ENCODE measurements at regions not wholly inside any gene's neighbourhood (a gene's known extent, or its start where the extent isn't known, plus 50 kb on each side); places are given as distances from the start of the nearest gene placed in this dataset.

- H3K36me3 Mint-ChIP-seq (ENCODE audit: low read depth), result no peaks in the 10 kb centered on the region
- intact Hi-C loops (cut with micrococcal nuclease), result no loop called here
- no peak overlapping the region for H3K27ac Mint-ChIP-seq
- H3K4me1 Mint-ChIP-seq (ENCODE audit: low read depth), result no peaks in the 10 kb centered on the region
- H3K27me3 Mint-ChIP-seq, result no peaks in the 10 kb centered on the region
- no peak overlapping the region for H3K4me3 Mint-ChIP-seq
- peaks cover 16% of the 10 kb centered on the region for H3K9me3 Mint-ChIP-seq
Observed at GRCh38 chr10:65491799-65492198, 1434.0 kb upstream of the LRRTM3 start.

DNA sequence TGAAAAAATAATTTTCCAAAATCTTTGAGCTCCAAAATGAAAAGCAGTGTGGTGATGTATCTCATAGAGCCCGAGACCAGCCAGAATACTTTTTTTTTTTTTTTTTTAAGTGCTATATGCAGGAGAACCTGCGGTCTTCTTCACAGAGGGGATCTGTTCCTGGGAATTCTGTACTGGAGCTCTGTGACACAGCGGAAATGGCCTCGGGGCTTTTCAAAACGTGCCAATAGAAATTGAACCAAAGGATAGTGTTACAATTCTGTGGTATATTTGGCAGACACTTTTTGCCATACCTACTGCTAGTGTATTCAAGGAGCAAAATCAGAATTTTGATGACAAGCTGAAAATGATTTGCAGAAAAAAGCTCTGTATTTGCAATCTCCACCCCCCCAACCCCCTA, 1429.3 kb upstream of the LRRTM3 start:
- peaks cover 8% of the 10 kb centered on the region for H3K9me3 Mint-ChIP-seq
- H3K4me3 Mint-ChIP-seq, result no peak overlapping the region
- H3K4me1 Mint-ChIP-seq (ENCODE audit: low read depth), result no peaks in the 10 kb centered on the region
- intact Hi-C loops (cut with micrococcal nuclease), result no loop called here
- H3K36me3 Mint-ChIP-seq (ENCODE audit: low read depth), result no peaks in the 10 kb centered on the region
- H3K27ac Mint-ChIP-seq, result no peak overlapping the region
- H3K27me3 Mint-ChIP-seq, result no peaks in the 10 kb centered on the region

GRCh38 chr10:65497837-65498236, 1428.0 kb upstream of the LRRTM3 start:
- H3K9me3 Mint-ChIP-seq, result peaks cover 8% of the 10 kb centered on the region
- no peaks in the 10 kb centered on the region for H3K36me3 Mint-ChIP-seq (ENCODE audit: low read depth)
- intact Hi-C loops (cut with micrococcal nuclease), result no loop called here
- no peaks in the 10 kb centered on the region for H3K4me1 Mint-ChIP-seq (ENCODE audit: low read depth)
- H3K27me3 Mint-ChIP-seq, result no peaks in the 10 kb centered on the region
- no peak overlapping the region for H3K27ac Mint-ChIP-seq
- H3K4me3 Mint-ChIP-seq, result no peak overlapping the region

DNA sequence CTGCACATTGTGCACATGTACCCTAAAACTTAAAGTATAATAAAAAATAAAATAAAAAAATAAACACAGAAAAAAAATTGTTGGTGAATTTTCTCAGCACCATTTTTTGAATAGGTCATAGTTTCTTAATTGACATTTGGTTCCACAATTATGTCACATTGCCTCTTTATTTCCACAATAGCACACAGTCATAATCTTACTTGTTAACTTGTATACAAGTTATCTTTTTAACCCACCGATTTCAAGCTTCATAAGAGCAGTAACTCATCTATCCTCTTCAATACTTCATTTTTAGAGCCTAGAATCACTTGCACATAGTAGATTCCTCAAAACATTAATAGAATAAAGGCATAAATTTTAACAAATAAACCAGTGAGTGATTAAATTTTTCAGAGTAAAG, 1425.1 kb upstream of the LRRTM3 start:
- Mint-ChIP-seq H3K4me3 (no peak overlapping the region), H3K4me1 (ENCODE audit: low read depth) (no peaks in the 10 kb centered on the region), H3K9me3 (peaks cover 24% of the 10 kb centered on the region), H3K36me3 (ENCODE audit: low read depth) (no peaks in the 10 kb centered on the region), H3K27ac (no peak overlapping the region), H3K27me3 (no peaks in the 10 kb centered on the region)
- intact Hi-C loops (cut with micrococcal nuclease), result no loop called here

DNA sequence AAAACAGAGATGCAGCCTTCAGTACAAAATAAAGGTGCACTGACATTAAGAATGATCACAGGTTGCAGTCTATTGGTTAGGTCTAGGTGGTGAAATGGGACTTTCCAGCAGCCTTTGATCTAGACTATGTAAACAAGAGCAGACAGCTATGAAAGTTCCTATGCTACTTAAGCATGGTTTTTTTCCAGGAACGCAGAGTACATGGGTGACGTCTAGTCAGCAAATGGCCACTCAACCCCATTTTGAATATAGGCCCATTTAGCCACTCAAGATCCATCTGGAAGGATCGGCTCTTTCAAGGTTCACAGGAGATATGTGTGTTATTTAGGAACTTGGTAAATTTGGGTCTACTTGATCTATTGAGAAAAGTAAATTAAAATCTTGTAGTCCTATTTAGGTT, 1424.6 kb upstream of the LRRTM3 start:
- no peak overlapping the region for H3K4me3 Mint-ChIP-seq
- intact Hi-C loops (cut with micrococcal nuclease), result no loop called here
- H3K4me1 Mint-ChIP-seq (ENCODE audit: low read depth), result no peaks in the 10 kb centered on the region
- H3K9me3 Mint-ChIP-seq, result peaks cover 29% of the 10 kb centered on the region
- H3K36me3 Mint-ChIP-seq (ENCODE audit: low read depth), result no peaks in the 10 kb centered on the region
- H3K27ac Mint-ChIP-seq, result no peak overlapping the region
- H3K27me3 Mint-ChIP-seq, result no peaks in the 10 kb centered on the region

- Mint-ChIP-seq H3K36me3 (ENCODE audit: low read depth) (no peaks in the 10 kb centered on the region), H3K27me3 (no peaks in the 10 kb centered on the region), H3K27ac (no peak overlapping the region), H3K9me3 (peaks cover 39% of the 10 kb centered on the region), H3K4me3 (no peak overlapping the region), H3K4me1 (ENCODE audit: low read depth) (no peaks in the 10 kb centered on the region)
- intact Hi-C loops (cut with micrococcal nuclease), result no loop called here
Observed at GRCh38 chr10:65518379-65518778, 1407.5 kb upstream of the LRRTM3 start.

DNA sequence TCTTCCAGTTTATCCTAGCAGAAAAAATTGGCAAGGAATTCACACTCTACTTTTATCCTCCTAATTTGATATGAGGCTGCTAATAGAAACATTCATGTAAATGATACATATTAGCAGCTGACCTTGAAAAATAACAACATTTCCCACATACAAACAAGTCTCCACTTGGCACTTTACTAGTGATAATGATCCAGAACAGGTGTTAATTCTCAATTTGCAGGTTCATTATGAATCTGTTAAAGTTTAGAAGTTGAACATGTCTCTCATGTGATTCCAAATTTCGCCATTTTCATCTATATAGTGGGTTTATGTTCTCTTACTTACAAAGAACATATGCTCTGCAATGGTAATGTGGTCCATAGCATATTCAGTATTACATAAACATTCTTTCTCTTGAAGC, 1396.8 kb upstream of the LRRTM3 start:
- intact Hi-C loops (cut with micrococcal nuclease), result no loop called here
- Mint-ChIP-seq H3K27ac (no peak overlapping the region), H3K27me3 (no peaks in the 10 kb centered on the region), H3K4me1 (ENCODE audit: low read depth) (no peaks in the 10 kb centered on the region), H3K9me3 (peaks cover 24% of the 10 kb centered on the region), H3K36me3 (ENCODE audit: low read depth) (no peaks in the 10 kb centered on the region), H3K4me3 (no peak overlapping the region)

- Mint-ChIP-seq H3K4me1 (ENCODE audit: low read depth) (no peaks in the 10 kb centered on the region), H3K27ac (no peak overlapping the region), H3K9me3 (peaks cover 15% of the 10 kb centered on the region), H3K36me3 (ENCODE audit: low read depth) (no peaks in the 10 kb centered on the region), H3K27me3 (no peaks in the 10 kb centered on the region), H3K4me3 (no peak overlapping the region)
- intact Hi-C loops (cut with micrococcal nuclease), result no loop called here
Observed at GRCh38 chr10:65531545-65531944, 1394.3 kb upstream of the LRRTM3 start.

DNA sequence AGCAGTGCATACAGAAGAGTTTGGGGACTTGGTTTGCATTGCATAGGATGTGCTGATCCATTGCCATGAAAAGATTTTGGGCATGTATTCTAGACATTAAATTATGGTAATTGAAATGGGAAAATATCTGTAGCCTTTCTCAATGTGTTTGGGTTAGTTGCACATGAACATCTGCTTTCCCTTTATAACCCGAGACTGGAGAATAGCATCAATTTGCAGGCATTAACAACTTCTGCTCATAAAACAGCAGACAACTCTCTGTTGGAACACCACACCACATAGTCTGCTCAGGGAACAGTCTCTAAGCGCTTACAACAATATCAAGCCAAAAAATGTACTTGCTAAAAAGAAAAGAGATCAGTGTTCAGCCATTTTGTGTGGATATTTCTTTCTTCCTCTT, 1391.1 kb upstream of the LRRTM3 start:
- H3K4me1 Mint-ChIP-seq (ENCODE audit: low read depth), result no peaks in the 10 kb centered on the region
- H3K4me3 Mint-ChIP-seq, result no peak overlapping the region
- intact Hi-C loops (cut with micrococcal nuclease), result no loop called here
- H3K27me3 Mint-ChIP-seq, result no peaks in the 10 kb centered on the region
- peaks cover 13% of the 10 kb centered on the region for H3K9me3 Mint-ChIP-seq
- H3K27ac Mint-ChIP-seq, result no peak overlapping the region
- no peaks in the 10 kb centered on the region for H3K36me3 Mint-ChIP-seq (ENCODE audit: low read depth)

GRCh38 chr10:65544756-65545155, 1381.1 kb upstream of the LRRTM3 start:
- H3K4me1 Mint-ChIP-seq (ENCODE audit: low read depth), result no peaks in the 10 kb centered on the region
- H3K27me3 Mint-ChIP-seq, result no peaks in the 10 kb centered on the region
- H3K9me3 Mint-ChIP-seq, result peaks cover 19% of the 10 kb centered on the region
- no peaks in the 10 kb centered on the region for H3K36me3 Mint-ChIP-seq (ENCODE audit: low read depth)
- H3K4me3 Mint-ChIP-seq, result no peak overlapping the region
- intact Hi-C loops (cut with micrococcal nuclease), result no loop called here
- H3K27ac Mint-ChIP-seq, result no peak overlapping the region

DNA sequence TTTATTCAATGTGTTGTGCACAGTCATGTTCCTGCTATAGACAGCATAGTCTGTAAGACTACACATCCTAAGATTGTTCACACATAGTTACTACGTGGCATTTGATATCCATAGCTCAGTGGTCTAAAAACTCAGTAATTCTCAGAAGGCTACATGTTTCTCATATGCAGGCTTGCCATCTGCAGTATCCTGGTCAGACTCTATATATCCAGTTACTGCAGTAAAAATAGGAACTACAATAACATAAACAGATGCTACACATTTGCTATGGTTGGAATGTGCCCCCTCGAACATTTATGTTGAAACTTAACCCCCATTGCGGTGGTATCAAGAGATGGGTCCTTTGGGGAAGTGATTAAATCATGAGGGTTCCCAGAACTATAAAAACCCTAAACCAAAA, 1377.8 kb upstream of the LRRTM3 start:
- intact Hi-C loops (cut with micrococcal nuclease), result no loop called here
- no peak overlapping the region for H3K4me3 Mint-ChIP-seq
- H3K4me1 Mint-ChIP-seq (ENCODE audit: low read depth), result no peaks in the 10 kb centered on the region
- no peak overlapping the region for H3K27ac Mint-ChIP-seq
- no peaks in the 10 kb centered on the region for H3K27me3 Mint-ChIP-seq
- H3K36me3 Mint-ChIP-seq (ENCODE audit: low read depth), result no peaks in the 10 kb centered on the region
- H3K9me3 Mint-ChIP-seq, result peaks cover 14% of the 10 kb centered on the region

DNA sequence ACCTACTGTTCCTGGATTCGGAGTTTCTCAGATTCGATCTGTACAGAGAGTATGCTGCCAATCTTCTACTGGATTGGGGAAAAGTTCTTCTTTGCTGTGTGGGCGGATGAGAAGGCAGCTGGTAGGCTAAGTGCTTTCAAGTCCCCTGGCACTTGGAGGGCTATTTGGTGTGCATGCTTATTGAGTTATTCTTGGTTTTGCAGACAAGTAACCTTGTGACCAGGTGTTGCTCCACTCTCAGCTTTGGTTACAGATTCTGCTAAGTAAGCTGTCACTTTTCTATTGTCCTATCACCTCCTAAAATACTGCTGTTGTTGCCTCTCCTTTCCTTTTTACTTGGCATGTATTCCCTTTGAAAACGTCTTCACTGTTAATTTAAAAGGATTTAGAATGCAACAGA, 1375.1 kb upstream of the LRRTM3 start:
- Mint-ChIP-seq H3K4me1 (ENCODE audit: low read depth) (no peaks in the 10 kb centered on the region), H3K9me3 (no peaks in the 10 kb centered on the region), H3K4me3 (no peak overlapping the region), H3K36me3 (ENCODE audit: low read depth) (no peaks in the 10 kb centered on the region), H3K27ac (no peak overlapping the region), H3K27me3 (no peaks in the 10 kb centered on the region)
- intact Hi-C loops (cut with micrococcal nuclease), result no loop called here

- intact Hi-C loops (cut with micrococcal nuclease), result no loop called here
- Mint-ChIP-seq H3K4me1 (ENCODE audit: low read depth) (no peaks in the 10 kb centered on the region), H3K9me3 (no peaks in the 10 kb centered on the region), H3K36me3 (ENCODE audit: low read depth) (no peaks in the 10 kb centered on the region), H3K27ac (no peak overlapping the region), H3K4me3 (no peak overlapping the region), H3K27me3 (no peaks in the 10 kb centered on the region)
Observed at GRCh38 chr10:65555192-65555591, 1370.6 kb upstream of the LRRTM3 start.

DNA sequence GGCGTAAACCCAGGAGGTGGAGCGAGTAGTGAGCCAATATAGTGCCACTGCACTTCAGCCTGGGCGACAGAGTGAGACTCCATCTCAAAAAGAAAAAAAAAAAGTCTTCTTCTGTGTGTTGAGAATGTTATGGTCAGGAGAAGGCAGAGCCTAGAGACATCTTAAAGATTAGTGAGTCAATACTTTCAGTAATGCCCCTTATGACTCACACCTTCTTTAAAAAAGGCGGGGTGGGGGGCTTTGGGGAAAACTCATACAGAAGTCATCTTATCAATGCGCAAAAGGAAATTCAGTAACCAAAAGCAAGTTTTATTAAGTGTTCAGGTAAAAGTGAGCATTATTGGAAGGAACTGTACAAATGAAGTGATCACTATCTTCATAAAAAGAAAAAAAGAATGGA, 1369.8 kb upstream of the LRRTM3 start:
- intact Hi-C loops (cut with micrococcal nuclease), result no loop called here
- Mint-ChIP-seq H3K9me3 (no peaks in the 10 kb centered on the region), H3K4me1 (ENCODE audit: low read depth) (no peaks in the 10 kb centered on the region), H3K27ac (no peak overlapping the region), H3K4me3 (no peak overlapping the region), H3K36me3 (ENCODE audit: low read depth) (no peaks in the 10 kb centered on the region), H3K27me3 (no peaks in the 10 kb centered on the region)

DNA sequence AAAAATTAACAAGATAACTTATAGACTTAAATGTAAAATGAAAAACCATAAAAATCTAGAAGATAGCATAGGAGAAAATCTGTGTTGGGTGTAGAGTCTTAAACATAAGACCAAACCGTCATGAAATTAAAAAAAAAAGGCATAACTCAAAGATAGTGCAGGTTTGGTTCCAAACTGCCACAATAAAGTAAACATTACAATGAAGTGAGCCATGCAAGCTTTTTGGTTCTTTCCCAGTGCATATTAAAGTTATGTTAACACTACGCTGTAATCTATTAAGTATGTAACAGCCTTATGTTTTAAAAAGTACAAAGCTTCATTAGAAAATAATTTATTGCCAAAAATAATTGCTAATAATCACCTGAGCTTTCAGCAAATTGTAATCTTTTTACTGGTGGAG, 1366.5 kb upstream of the LRRTM3 start:
- H3K27ac Mint-ChIP-seq, result no peak overlapping the region
- H3K36me3 Mint-ChIP-seq (ENCODE audit: low read depth), result no peaks in the 10 kb centered on the region
- no peaks in the 10 kb centered on the region for H3K4me1 Mint-ChIP-seq (ENCODE audit: low read depth)
- no peak overlapping the region for H3K4me3 Mint-ChIP-seq
- intact Hi-C loops (cut with micrococcal nuclease), result no loop called here
- no peaks in the 10 kb centered on the region for H3K27me3 Mint-ChIP-seq
- no peaks in the 10 kb centered on the region for H3K9me3 Mint-ChIP-seq

GRCh38 chr10:65565246-65565645, 1360.6 kb upstream of the LRRTM3 start:
- no peaks in the 10 kb centered on the region for H3K36me3 Mint-ChIP-seq (ENCODE audit: low read depth)
- H3K27ac Mint-ChIP-seq, result no peak overlapping the region
- H3K9me3 Mint-ChIP-seq, result no peaks in the 10 kb centered on the region
- intact Hi-C loops (cut with micrococcal nuclease), result no loop called here
- no peaks in the 10 kb centered on the region for H3K27me3 Mint-ChIP-seq
- no peak overlapping the region for H3K4me3 Mint-ChIP-seq
- H3K4me1 Mint-ChIP-seq (ENCODE audit: low read depth), result peaks cover 2% of the 10 kb centered on the region
